Gastroesophageal sphincter (tissue), 4 donors: ENCODE measurements at regions not wholly inside any gene's neighbourhood (a gene's known extent, or its start where the extent isn't known, plus 50 kb on each side); places are given as distances from the start of the nearest gene placed in this dataset.

Experiments used
- ATAC-seq: fragments of 150-250 bp; one replicate; pipeline ENCODE4 v1.9.1; 2016; ENCODE audit warnings: mild to moderate bottlenecking, moderate library complexity
- H3K27ac ChIP-seq, 4 donors: fragments of 200-600 bp; sonication (generic) in 3 of 4; 1 replicate in 3 of 4; 2 replicates in 1 of 4; pipeline ENCODE4 v1.5.1; 2016 to 2019
- H3K27me3 ChIP-seq: fragments of 200-600 bp; sonication (generic); one replicate; pipeline ENCODE4 v1.5.1; 2019
- H3K36me3 ChIP-seq, 2 donors: fragments of 200-600 bp; sonication (generic); one replicate each; pipeline ENCODE4 v1.5.1; 2019; ENCODE audit warnings: control low read depth in 1 of 2
- H3K4me1 ChIP-seq, 3 donors: fragments of 200-600 bp; sonication (generic); 1 replicate in 2 of 3; 2 replicates in 1 of 3; pipeline ENCODE4 v1.5.1; 2016 to 2019; ENCODE audit warnings: control low read depth in 2 of 3
- H3K4me3 ChIP-seq, 2 donors: fragments of 200-600 bp; sonication (generic); one replicate each; pipeline ENCODE4 v1.5.1; 2019; ENCODE audit warnings: mild to moderate bottlenecking in 1 of 2, moderate library complexity in 1 of 2
- H3K9me3 ChIP-seq, 3 donors: fragments of 200-600 bp; sonication (generic); one replicate each; pipeline ENCODE4 v1.5.1; 2017 to 2019; ENCODE audit warnings: control low read depth in 2 of 3
- EP300 ChIP-seq: sonication (generic); formaldehyde crosslinking; IDR thresholded peaks from one replicate; pipeline ENCODE4 v1.6.1; 2017; ENCODE audit warnings: antibody characterized with exemption, mild to moderate bottlenecking
- POLR2A ChIP-seq, 2 donors: fragments of 450-650 bp; IDR thresholded peaks; one replicate each; pipeline ENCODE4 v1.6.1; 2017; ENCODE audit warnings: antibody characterized with exemption in 2 of 2, mild to moderate bottlenecking in 2 of 2, moderate library complexity in 1 of 2
- POLR2AphosphoS5 ChIP-seq: sonication (generic); formaldehyde crosslinking; IDR thresholded peaks from one replicate; pipeline ENCODE4 v1.6.1; 2017; ENCODE audit warnings: antibody characterized with exemption
- WGBS, 2 donors: methylation state at CpG; one replicate each; pipeline ENCODE4 v1.1.5; 2018; ENCODE audit warnings: low coverage in 1 of 2; 5-methylcytosine and 5-hydroxymethylcytosine counted together
- TF ChIP-seq, protein P1 (sequence below), 4 experiments: fragments of 200-600 bp in 2 of 4; fragments of 450-650 bp in 2 of 4; sonication (generic) in 1 of 4; IDR thresholded peaks; one replicate each; pipeline ENCODE4 v1.5.1; 2017 to 2019; ENCODE audit warnings: antibody characterized with exemption in 4 of 4, mild to moderate bottlenecking in 2 of 4, moderate library complexity in 2 of 4

- Histone ChIP-seq H3K27me3 (peaks cover 12% of the 10 kb centered on the region), H3K9me3 (no peaks in the 10 kb centered on the region), H3K27ac (no peak overlapping the region), H3K4me3 (no peak overlapping the region), H3K4me1 (peaks cover 0 to 7% (median 0%) of the 10 kb centered on the region in 3 donors), H3K36me3 (no peaks in the 10 kb centered on the region)
- no peak for ATAC-seq
- TF ChIP-seq EP300 = no peak
- no peak for TF ChIP-seq POLR2A (IDR thresholded peaks at IDR 0.05)
- 72 to 73% methylated on average over 4 of the region's 4 CpGs for WGBS, 2 donors
These were observed 433.6 kb downstream of the HAPSTR1 start for GRCh38 chr16:9525037-9525436.

DNA sequence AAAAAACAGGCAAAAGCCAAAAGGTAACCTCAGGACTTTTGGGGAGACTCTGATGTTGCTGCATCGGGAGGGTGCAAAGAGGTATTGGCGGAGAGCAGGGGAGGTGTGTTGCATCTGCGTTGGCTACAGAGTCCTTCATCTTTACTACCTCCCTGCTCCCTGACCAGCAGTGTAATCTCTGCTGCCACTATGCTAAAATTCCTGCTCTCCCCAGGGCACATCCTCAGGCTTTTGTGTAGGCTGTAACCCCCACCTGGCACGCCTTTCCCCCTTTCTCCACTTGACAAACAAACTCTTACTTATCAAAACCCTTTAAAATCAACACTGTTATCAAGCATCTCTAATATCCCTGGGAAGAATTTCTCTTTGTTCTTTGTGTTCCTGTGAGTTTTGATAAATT, 435.3 kb downstream of the HAPSTR1 start:
- WGBS, 2 donors = 64 to 68% methylated on average over 4 of the region's 4 CpGs
- H3K9me3 ChIP-seq = no peaks in the 10 kb centered on the region
- no peak for ATAC-seq

GRCh38 chr16:9527976-9528375, 436.5 kb downstream of the HAPSTR1 start:
- no peak for ATAC-seq
- TF ChIP-seq POLR2A (IDR thresholded peaks at IDR 0.05) (no peak), POLR2AphosphoS5 (no peak), EP300 (no peak)
- TF ChIP-seq, protein P1, sequence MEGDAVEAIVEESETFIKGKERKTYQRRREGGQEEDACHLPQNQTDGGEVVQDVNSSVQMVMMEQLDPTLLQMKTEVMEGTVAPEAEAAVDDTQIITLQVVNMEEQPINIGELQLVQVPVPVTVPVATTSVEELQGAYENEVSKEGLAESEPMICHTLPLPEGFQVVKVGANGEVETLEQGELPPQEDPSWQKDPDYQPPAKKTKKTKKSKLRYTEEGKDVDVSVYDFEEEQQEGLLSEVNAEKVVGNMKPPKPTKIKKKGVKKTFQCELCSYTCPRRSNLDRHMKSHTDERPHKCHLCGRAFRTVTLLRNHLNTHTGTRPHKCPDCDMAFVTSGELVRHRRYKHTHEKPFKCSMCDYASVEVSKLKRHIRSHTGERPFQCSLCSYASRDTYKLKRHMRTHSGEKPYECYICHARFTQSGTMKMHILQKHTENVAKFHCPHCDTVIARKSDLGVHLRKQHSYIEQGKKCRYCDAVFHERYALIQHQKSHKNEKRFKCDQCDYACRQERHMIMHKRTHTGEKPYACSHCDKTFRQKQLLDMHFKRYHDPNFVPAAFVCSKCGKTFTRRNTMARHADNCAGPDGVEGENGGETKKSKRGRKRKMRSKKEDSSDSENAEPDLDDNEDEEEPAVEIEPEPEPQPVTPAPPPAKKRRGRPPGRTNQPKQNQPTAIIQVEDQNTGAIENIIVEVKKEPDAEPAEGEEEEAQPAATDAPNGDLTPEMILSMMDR (IDR thresholded peaks at IDR 0.05) = no peak
- WGBS, 2 donors = 38 to 45% methylated on average over 2 of the region's 2 CpGs

More for the DNA sequence above, 435.3 kb downstream of the HAPSTR1 start:
- peaks cover 0 to 7% (median 0%) of the 10 kb centered on the region in 3 donors for H3K4me1 ChIP-seq
- H3K27me3 ChIP-seq = peaks cover 12% of the 10 kb centered on the region
- no peak overlapping the region for H3K27ac ChIP-seq
- TF ChIP-seq POLR2AphosphoS5 (no peak), POLR2A (IDR thresholded peaks at IDR 0.05) (no peak), EP300 (no peak)
- TF ChIP-seq, protein P1 (IDR thresholded peaks at IDR 0.05) = no peak
- no peaks in the 10 kb centered on the region for H3K36me3 ChIP-seq
- no peak overlapping the region for H3K4me3 ChIP-seq

GRCh38 chr16:9528511-9529079, 437.2 kb downstream of the HAPSTR1 start:
- Histone ChIP-seq H3K4me3 (no peak overlapping the region), H3K27ac (no peak overlapping the region), H3K4me1 (peaks cover 0 to 7% (median 0%) of the 10 kb centered on the region in 3 donors), H3K9me3 (peaks cover 0 to 11% (median 0%) of the 10 kb centered on the region in 3 donors), H3K27me3 (peaks cover 12% of the 10 kb centered on the region), H3K36me3 (no peaks in the 10 kb centered on the region)
- 49 to 55% methylated on average over 5 to 7 of the region's 9 CpGs for WGBS, 2 donors
- no peak for ATAC-seq
- TF ChIP-seq POLR2AphosphoS5 (no peak), EP300 (no peak), POLR2A (IDR thresholded peaks at IDR 0.05) (no peak)
- TF ChIP-seq, protein P1 (IDR thresholded peaks at IDR 0.05) = no peak

More at GRCh38 chr16:9527976-9528375, 436.5 kb downstream of the HAPSTR1 start:
- Histone ChIP-seq H3K4me1 (peaks cover 0 to 7% (median 0%) of the 10 kb centered on the region in 3 donors), H3K27ac (no peak overlapping the region), H3K27me3 (peaks cover 12% of the 10 kb centered on the region), H3K4me3 (no peak overlapping the region), H3K9me3 (peaks cover 0 to 10% (median 0%) of the 10 kb centered on the region in 3 donors), H3K36me3 (no peaks in the 10 kb centered on the region)

DNA sequence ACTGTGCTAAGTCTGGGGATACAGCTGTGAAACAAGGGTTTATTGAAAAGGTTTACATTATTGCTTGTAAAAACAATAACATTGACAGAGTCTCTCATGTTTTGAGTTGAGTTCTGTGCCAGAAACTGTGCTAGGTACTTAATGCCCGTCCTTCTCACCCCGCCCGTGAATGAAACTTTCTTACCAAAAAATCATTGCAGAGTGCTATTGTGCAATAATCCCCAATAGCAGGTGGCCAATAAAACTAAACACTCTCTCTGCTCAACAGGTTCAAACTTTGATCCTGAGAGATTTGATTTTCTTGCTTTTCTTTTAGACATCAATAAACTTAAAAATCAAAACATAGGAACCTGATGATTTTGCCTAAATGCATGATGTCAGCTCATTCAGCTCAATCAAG, 441.6 kb downstream of the HAPSTR1 start:
- TF ChIP-seq, protein P1 (IDR thresholded peaks at IDR 0.05) = no peak
- Histone ChIP-seq H3K4me1 (peaks cover 0 to 6% (median 0%) of the 10 kb centered on the region in 3 donors), H3K27me3 (peaks cover 9% of the 10 kb centered on the region), H3K4me3 (no peak overlapping the region), H3K36me3 (no peaks in the 10 kb centered on the region), H3K27ac (no peak overlapping the region), H3K9me3 (peaks cover 0 to 11% (median 0%) of the 10 kb centered on the region in 3 donors)
- 92 to 93% methylated on average over 3 of the region's 3 CpGs for WGBS, 2 donors
- ATAC-seq = no peak
